MM.1S (cell line): ENCODE measurements at regions not wholly inside any gene's neighbourhood (a gene's known extent, or its start where the extent isn't known, plus 50 kb on each side); places are given as distances from the start of the nearest gene placed in this dataset.
A peak's percentile ranks its signal among the peaks of the same experiment; 100 is the strongest.

Source experiments
- DNase-seq: peaks from one replicate; pipeline ENCODE4 v3.0.0-alpha.2; 2015
- H2AFZ ChIP-seq: fragments of 300-600 bp; sonication (generic); 2 replicates; pipeline ENCODE4 v1.6.0; 2016; ENCODE audit warnings: antibody characterized with exemption, low read length
- H3F3A ChIP-seq: fragments of 300-600 bp; sonication (generic); 2 replicates; pipeline ENCODE4 v1.6.1; 2016; ENCODE audit warnings: mild to moderate bottlenecking, antibody characterized with exemption, low read length, moderate library complexity, mixed read lengths; ENCODE audit not compliant: insufficient read depth
- H3K27ac ChIP-seq: fragments of 300-600 bp; sonication (generic); 2 replicates; pipeline ENCODE4 v1.5.1; 2016; ENCODE audit warnings: mild to moderate bottlenecking, low read length
- H3K27me3 ChIP-seq: fragments of 300-600 bp; sonication (generic); replicated peaks from 2 replicates; pipeline ENCODE4 v1.6.0; 2016; ENCODE audit warnings: low read length; ENCODE audit not compliant: insufficient read depth
- H3K36me3 ChIP-seq: fragments of 300-600 bp; sonication (generic); replicated peaks from 2 replicates; pipeline ENCODE4 v1.6.1; 2016; ENCODE audit warnings: mild to moderate bottlenecking, low read length, mixed read lengths; ENCODE audit not compliant: insufficient read depth
- H3K4me1 ChIP-seq: fragments of 300-600 bp; sonication (generic); 2 replicates; pipeline ENCODE4 v1.6.1; 2016; ENCODE audit warnings: low read length, mixed read lengths
- H3K4me2 ChIP-seq: fragments of 300-600 bp; sonication (generic); 2 replicates; pipeline ENCODE4 v1.6.0; 2016; ENCODE audit warnings: low read depth, low read length
- H3K4me3 ChIP-seq: fragments of 300-600 bp; sonication (generic); 2 replicates; pipeline ENCODE4 v1.5.1; 2016; ENCODE audit warnings: low read length, mixed read lengths
- H3K79me2 ChIP-seq: fragments of 300-600 bp; sonication (generic); 2 replicates; pipeline ENCODE4 v1.6.1; 2016; ENCODE audit warnings: mixed run types, low read length, mixed read lengths
- H3K9ac ChIP-seq: fragments of 300-600 bp; sonication (generic); 2 replicates; pipeline ENCODE4 v1.6.1; 2016; ENCODE audit warnings: low read length, mixed read lengths
- H3K9me2 ChIP-seq: fragments of 300-600 bp; sonication (generic); replicated peaks from 2 replicates; pipeline ENCODE4 v1.6.1; 2016; ENCODE audit warnings: mild to moderate bottlenecking, low read length, mixed read lengths; ENCODE audit not compliant: insufficient read depth
- H3K9me3 ChIP-seq: fragments of 300-600 bp; sonication (generic); replicated peaks from 2 replicates; pipeline ENCODE4 v1.6.1; 2016; ENCODE audit warnings: mild to moderate bottlenecking, low read length, mixed read lengths; ENCODE audit not compliant: insufficient read depth
- H4K20me1 ChIP-seq: fragments of 300-600 bp; sonication (generic); 2 replicates; pipeline ENCODE4 v1.6.1; 2016; ENCODE audit warnings: mild to moderate bottlenecking, low read length, moderate library complexity, mixed read lengths; ENCODE audit not compliant: insufficient read depth
- EZH2 ChIP-seq: fragments of 300-600 bp; sonication (generic); optimal IDR thresholded peaks from 2 replicates; pipeline ENCODE3; 2017; ENCODE audit warnings: low read depth, mild to moderate bottlenecking, antibody characterized with exemption, low read length, mixed read lengths
- EZH2phosphoT487 ChIP-seq: fragments of 300-600 bp; sonication (generic); IDR thresholded peaks from 2 replicates; pipeline ENCODE4 v1.6.1; 2018; ENCODE audit warnings: antibody characterized with exemption, low read length
- TF ChIP-seq, protein P1 (sequence below): fragments of 300-600 bp; sonication (generic); IDR thresholded peaks from 2 replicates; pipeline ENCODE4 v1.5.1; 2016; ENCODE audit warnings: antibody characterized with exemption, low read length, mixed read lengths

DNA sequence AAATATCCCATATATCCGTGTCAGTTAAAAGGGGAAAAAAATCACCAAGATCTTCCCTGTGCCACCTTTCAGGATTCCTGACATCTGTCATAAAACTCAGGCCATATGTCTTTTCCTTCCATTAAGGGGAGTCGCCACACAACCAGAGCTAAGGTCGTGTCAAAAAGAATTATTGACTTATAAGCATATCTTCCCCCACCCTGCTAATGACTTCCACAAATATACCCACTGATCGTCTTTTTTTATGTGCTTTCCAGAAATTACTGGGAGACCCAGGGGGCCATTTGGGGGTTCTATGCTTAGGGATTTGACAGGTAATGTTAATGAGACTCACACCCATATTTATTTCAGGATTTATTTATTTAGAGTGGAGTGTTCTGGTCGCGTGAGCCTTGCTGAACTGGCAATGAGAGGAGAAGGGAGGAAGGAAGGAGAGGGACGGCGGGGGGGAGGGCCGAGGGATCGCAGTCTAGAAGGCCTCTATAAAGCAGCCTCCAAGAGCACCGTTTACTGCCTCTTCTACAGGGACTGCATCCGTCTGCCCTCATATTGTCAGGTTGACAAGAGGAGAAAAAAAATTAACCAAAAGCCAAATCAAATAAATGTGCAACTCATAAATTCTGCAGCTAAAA is 135.7 kb upstream of the MGMT start:
- no peaks in the 10 kb centered on the region for H3K27me3 ChIP-seq
- H3K4me2 ChIP-seq = no peak overlapping the region
- H3K4me1 ChIP-seq = no peaks in the 10 kb centered on the region
- no peak overlapping the region for H2AFZ ChIP-seq
- no peaks in the 10 kb centered on the region for H3F3A ChIP-seq
- H4K20me1 ChIP-seq = no peaks in the 10 kb centered on the region
- no peaks in the 10 kb centered on the region for H3K36me3 ChIP-seq
- H3K9me2 ChIP-seq = no peaks in the 10 kb centered on the region
- no peak overlapping the region for H3K9ac ChIP-seq
- H3K79me2 ChIP-seq = no peaks in the 10 kb centered on the region
- H3K27ac ChIP-seq = no peak overlapping the region
- TF ChIP-seq EZH2phosphoT487 (no peak), EZH2 (no peak)
- TF ChIP-seq, protein P1, sequence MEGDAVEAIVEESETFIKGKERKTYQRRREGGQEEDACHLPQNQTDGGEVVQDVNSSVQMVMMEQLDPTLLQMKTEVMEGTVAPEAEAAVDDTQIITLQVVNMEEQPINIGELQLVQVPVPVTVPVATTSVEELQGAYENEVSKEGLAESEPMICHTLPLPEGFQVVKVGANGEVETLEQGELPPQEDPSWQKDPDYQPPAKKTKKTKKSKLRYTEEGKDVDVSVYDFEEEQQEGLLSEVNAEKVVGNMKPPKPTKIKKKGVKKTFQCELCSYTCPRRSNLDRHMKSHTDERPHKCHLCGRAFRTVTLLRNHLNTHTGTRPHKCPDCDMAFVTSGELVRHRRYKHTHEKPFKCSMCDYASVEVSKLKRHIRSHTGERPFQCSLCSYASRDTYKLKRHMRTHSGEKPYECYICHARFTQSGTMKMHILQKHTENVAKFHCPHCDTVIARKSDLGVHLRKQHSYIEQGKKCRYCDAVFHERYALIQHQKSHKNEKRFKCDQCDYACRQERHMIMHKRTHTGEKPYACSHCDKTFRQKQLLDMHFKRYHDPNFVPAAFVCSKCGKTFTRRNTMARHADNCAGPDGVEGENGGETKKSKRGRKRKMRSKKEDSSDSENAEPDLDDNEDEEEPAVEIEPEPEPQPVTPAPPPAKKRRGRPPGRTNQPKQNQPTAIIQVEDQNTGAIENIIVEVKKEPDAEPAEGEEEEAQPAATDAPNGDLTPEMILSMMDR = no peak
- no peaks in the 10 kb centered on the region for H3K9me3 ChIP-seq
- no peak for DNase-seq
- no peak overlapping the region for H3K4me3 ChIP-seq

- H3K9ac ChIP-seq = no peak overlapping the region
- H3K27ac ChIP-seq = no peak overlapping the region
- TF ChIP-seq EZH2 (no peak), EZH2phosphoT487 (no peak)
- TF ChIP-seq, protein P1 = no peak
- no peak overlapping the region for H3K4me2 ChIP-seq
- H3K79me2 ChIP-seq = no peaks in the 10 kb centered on the region
- no peaks in the 10 kb centered on the region for H3F3A ChIP-seq
- H3K9me3 ChIP-seq = no peaks in the 10 kb centered on the region
- H3K4me1 ChIP-seq = no peaks in the 10 kb centered on the region
- no peak overlapping the region for H2AFZ ChIP-seq
- no peaks in the 10 kb centered on the region for H3K9me2 ChIP-seq
- no peak overlapping the region for H3K4me3 ChIP-seq
- H4K20me1 ChIP-seq = no peaks in the 10 kb centered on the region
- DNase-seq = no peak
- H3K27me3 ChIP-seq = no peaks in the 10 kb centered on the region
- no peaks in the 10 kb centered on the region for H3K36me3 ChIP-seq
Measured at GRCh38 chr10:129331839-129332220, 135.2 kb upstream of the MGMT start.

- no peaks in the 10 kb centered on the region for H3K9me3 ChIP-seq
- no peaks in the 10 kb centered on the region for H3K4me1 ChIP-seq
- no peaks in the 10 kb centered on the region for H3K9me2 ChIP-seq
- no peak overlapping the region for H3K4me3 ChIP-seq
- no peaks in the 10 kb centered on the region for H3K36me3 ChIP-seq
- H4K20me1 ChIP-seq = no peaks in the 10 kb centered on the region
- TF ChIP-seq, protein P1 = peak; percentile 44
- no peak for TF ChIP-seq EZH2
- H3K27ac ChIP-seq = no peak overlapping the region
- no peak overlapping the region for H2AFZ ChIP-seq
- no peak overlapping the region for H3K4me2 ChIP-seq
- DNase-seq = no peak
- no peaks in the 10 kb centered on the region for H3F3A ChIP-seq
- H3K79me2 ChIP-seq = no peaks in the 10 kb centered on the region
- no peaks in the 10 kb centered on the region for H3K27me3 ChIP-seq
- H3K9ac ChIP-seq = no peak overlapping the region
Measured at GRCh38 chr10:129332476-129332875, 134.6 kb upstream of the MGMT start.
